GM19043 (cell line): ENCODE measurements at regions not wholly inside any gene's neighbourhood (a gene's known extent, or its start where the extent isn't known, plus 50 kb on each side); places are given as distances from the start of the nearest gene placed in this dataset.
"Not testable (repeated sequence)": the region's sequence is repeated elsewhere in the genome, so short reads cannot be mapped to it uniquely, and the experiment has no call there.

Experiments
- ATAC-seq: cut with Tn5 transposase; IDR thresholded peaks from one replicate; pipeline ENCODE4 v1.9.1; 2021; ENCODE audit warnings: low read depth; ENCODE audit not compliant: unreplicated experiment

- no peak for ATAC-seq
Observed at GRCh38 chr11:11722246-11722645, 100.4 kb upstream of the GALNT18 start.

DNA sequence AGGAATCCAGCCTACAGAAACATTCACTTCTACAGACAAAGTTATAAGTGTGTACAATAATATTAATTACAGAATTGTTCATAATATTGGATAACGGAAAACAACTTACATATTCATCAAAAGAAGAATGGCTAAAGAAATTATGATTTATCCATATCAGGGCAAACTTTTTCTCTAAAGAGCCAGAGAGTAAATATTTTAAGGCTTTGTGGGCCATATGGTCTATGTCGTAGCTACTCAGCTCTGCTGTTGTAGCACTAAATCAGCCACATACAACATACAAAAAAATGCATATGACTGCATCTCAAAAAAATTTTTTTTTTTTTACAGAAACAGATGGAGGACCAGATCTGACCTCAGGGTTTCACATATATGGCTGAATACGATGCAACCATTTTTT is 96.7 kb upstream of the GALNT18 start:
- ATAC-seq: no peak

DNA sequence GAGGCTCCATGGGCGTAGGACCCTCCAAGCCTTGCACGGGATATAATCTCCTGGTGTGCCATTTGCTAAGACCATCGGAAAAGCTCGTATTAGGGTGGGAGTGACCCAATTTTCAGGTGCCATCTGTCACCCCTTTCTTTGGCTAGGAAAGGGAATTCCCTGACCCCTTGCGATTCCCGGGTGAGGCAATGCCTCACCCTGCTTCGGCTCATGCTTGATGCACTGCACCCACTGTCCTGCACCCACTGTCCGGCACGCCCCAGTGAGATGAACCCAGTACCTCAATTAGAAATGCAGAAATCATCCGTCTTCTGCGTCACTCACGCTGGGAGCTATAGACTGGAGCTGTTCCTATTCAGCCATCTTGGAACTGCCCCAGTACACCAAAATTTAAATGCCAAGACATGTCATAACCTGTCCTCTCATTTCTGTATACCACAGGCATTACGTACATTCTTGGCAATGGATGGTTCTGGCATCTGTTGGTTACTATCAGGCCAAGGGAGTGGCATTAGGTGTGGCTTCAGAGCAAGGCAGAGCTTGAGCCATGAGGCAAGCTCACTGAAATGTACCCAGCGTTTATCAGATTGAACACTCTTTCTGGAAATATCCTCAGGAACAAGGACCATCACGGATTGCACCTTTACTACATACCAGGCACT is 95.4 kb upstream of the GALNT18 start:
- no peak for ATAC-seq

GRCh38 chr11:11715075-11715474 is 93.3 kb upstream of the GALNT18 start:
- ATAC-seq: not testable (repeated sequence)

DNA sequence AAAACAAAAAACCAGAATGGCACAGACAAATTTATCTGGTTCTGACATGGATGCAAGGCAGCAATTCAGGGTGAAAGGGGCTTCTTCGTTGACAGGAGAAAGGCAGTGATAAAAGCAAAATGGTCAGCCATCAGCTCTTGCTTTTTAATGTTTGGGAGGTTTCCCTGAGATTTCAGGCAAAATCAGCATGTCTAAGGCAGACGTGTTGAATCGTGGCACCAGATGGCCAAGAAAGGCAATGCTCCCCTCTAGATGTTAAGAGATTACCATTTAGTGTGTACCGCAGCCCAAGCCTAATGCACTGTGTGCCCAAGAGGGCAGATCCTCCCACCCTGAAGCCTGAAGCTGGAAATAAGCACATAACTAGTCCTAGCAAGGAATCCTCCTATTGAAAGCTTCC is 88.8 kb upstream of the GALNT18 start:
- no peak for ATAC-seq

- ATAC-seq: no peak
Observed at GRCh38 chr11:11709447-11710239, 87.8 kb upstream of the GALNT18 start.

- ATAC-seq: no peak
Observed at GRCh38 chr11:11708256-11708655, 86.5 kb upstream of the GALNT18 start.

GRCh38 chr11:11706028-11706427 is 84.2 kb upstream of the GALNT18 start:
- ATAC-seq: no peak

DNA sequence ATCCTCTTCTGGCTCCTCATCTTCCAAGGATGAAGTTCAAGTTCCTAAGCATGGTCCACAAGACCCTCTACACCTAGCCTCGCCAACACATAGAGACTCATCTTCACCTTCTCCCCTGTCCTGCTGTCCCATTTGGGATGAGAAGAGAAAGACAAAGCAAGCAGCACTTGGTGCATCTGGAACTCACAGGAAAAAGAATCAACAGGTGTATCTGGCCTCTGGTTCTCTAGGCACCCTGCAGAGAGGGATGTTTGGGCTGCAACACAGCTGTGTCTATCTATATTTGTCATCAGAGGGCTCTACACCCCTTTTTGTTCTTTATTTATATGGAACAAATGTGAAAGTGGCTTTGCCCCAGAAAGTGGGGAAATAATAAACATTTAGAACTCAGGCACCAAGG is 82.1 kb upstream of the GALNT18 start:
- ATAC-seq: no peak

- no peak for ATAC-seq
Observed at GRCh38 chr11:11701070-11701469, 79.3 kb upstream of the GALNT18 start.

DNA sequence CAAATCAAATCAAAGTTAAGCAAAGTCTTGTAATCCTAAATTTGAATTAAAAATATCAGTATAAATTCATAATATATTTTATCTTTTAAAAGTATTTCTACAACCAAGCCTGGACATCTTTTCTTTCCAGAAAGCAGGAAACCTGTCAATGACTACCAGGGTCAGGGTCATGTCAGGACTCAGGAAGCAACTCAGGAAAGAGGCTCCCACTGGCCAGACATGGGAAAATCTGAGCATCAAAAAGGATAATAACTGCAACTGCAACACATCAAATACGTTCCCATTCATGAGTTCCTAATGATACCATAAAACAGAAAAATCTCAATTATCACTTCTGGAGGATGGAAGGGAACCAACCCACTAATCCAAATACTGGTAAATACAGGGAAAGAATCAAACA is 76.0 kb upstream of the GALNT18 start:
- ATAC-seq: no peak

- no peak for ATAC-seq
Observed at GRCh38 chr11:11691296-11692151, 69.7 kb upstream of the GALNT18 start.

GRCh38 chr11:11681536-11681935 is 59.7 kb upstream of the GALNT18 start:
- no peak for ATAC-seq

GRCh38 chr11:11677672-11678356 is 56.0 kb upstream of the GALNT18 start:
- ATAC-seq: no peak

DNA sequence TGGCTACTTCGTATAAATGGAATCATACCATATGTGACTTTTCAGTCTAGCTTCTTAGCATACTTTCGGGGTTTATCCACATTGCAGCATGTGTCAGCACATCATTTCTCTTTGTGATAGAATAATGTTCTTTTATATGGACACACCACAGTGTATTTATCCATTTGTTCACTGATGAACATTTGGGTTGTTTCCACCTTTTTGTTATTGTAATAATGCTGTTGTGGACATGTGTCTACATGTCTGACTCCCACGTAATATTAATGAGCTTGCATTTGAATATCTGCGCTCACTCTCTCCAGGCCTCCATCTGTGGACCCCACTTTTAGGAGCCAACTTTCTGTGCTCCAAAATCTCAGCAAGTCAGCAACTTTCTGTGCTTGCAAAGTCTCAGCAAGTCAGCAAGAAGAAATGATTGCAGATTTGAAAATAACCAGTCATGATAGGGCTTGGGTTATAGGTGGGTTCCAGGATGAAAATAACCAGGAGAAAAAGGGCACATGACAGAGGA is 53.9 kb upstream of the GALNT18 start:
- ATAC-seq: no peak

- no peak for ATAC-seq
Observed at GRCh38 chr11:11672789-11673188, 51.0 kb upstream of the GALNT18 start.

GRCh38 chr11:11672101-11672500 is 50.3 kb upstream of the GALNT18 start:
- ATAC-seq: no peak
